ENCODE measurements at regions not wholly inside any gene's neighbourhood (a gene's known extent, or its start where the extent isn't known, plus 50 kb on each side); places are given as distances from the start of the nearest gene placed in this dataset.

DNA sequence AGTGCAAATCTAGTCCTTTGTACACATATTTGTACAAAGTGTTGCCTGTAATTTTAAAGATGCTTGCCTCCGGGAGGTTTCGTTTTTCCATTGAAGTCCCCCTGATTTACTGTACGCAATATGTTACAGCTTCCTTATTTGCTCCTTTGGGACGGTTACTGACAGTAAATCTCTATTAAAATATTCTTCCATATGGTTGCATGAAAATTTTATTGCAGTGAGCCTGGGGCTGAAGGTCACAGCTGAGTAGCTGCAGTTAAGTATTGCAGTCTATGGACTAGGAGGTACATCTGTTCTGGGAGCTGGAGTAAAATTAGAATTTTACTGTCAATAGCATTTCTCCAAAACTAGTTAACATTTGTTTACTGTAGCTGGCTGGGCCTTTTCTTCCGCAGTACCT is 119.2 kb downstream of the ETAA1 start:
- no peak for DNase-seq (ENCODE audit: low read depth, low spot score)
- H3K9me3 Mint-ChIP-seq = peaks cover 8% of the 10 kb centered on the region
- no peaks in the 10 kb centered on the region for H3K27me3 Mint-ChIP-seq (ENCODE audit: low read depth)
- H3K4me3 Mint-ChIP-seq = no peak overlapping the region
- H3K36me3 Mint-ChIP-seq (ENCODE audit: low read depth) = peaks cover 4% of the 10 kb centered on the region
- no peaks in the 10 kb centered on the region for H3K4me1 Mint-ChIP-seq
- TF ChIP-seq CTCF (conservative IDR thresholded peaks at IDR 0.05) = no peak
- no peak overlapping the region for H3K27ac Mint-ChIP-seq (ENCODE audit: unreplicated experiment)

DNA sequence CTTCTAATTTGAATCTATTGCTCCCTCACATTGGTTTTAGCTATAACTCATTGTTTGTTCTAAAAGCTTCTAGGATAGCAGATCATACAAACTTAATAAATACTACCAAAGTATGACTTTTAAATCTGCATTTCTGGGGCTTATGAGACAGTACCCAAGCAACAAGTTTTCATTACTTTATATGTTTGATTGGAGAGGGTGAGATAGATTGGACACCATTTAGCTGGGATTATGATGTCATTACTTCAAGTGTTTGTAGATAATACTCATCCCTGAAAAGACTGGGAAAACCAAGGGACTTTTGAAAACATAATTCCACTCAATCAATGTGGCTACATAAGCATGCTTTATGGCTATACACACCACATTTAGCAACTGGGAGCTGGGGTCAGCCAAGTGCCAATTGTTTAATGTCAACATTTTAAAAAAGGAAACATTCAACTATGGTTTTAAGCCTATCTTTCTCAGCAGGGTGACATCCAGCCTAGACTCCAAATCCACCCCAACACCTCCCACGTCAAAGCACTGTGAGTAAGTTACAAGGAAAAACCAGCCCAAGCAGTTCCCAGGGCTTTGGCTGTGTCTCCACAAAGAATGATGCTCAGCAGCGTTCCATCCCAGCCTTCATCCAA is 119.9 kb downstream of the ETAA1 start:
- DNase-seq (ENCODE audit: low read depth, low spot score) = no peak
- Mint-ChIP-seq H3K4me1 (no peaks in the 10 kb centered on the region), H3K27me3 (ENCODE audit: low read depth) (no peaks in the 10 kb centered on the region), H3K9me3 (peaks cover 8% of the 10 kb centered on the region), H3K27ac (ENCODE audit: unreplicated experiment) (no peak overlapping the region), H3K4me3 (no peak overlapping the region), H3K36me3 (ENCODE audit: low read depth) (peaks cover 4% of the 10 kb centered on the region)
- TF ChIP-seq CTCF (conservative IDR thresholded peaks at IDR 0.05) = no peak

GRCh38 chr2:67522148-67522547 is 125.0 kb downstream of the ETAA1 start:
- no peak for TF ChIP-seq CTCF (conservative IDR thresholded peaks at IDR 0.05)
- Mint-ChIP-seq H3K4me1 (peaks cover 10% of the 10 kb centered on the region), H3K4me3 (no peak overlapping the region), H3K27ac (ENCODE audit: unreplicated experiment) (no peak overlapping the region), H3K36me3 (ENCODE audit: low read depth) (peaks cover 4% of the 10 kb centered on the region), H3K9me3 (peaks cover 14% of the 10 kb centered on the region), H3K27me3 (ENCODE audit: low read depth) (no peaks in the 10 kb centered on the region)
- no peak for DNase-seq (ENCODE audit: low read depth, low spot score)

- Mint-ChIP-seq H3K4me3 (no peak overlapping the region), H3K27ac (ENCODE audit: unreplicated experiment) (no peak overlapping the region), H3K36me3 (ENCODE audit: low read depth) (no peaks in the 10 kb centered on the region), H3K4me1 (peaks cover 10% of the 10 kb centered on the region), H3K27me3 (ENCODE audit: low read depth) (no peaks in the 10 kb centered on the region), H3K9me3 (peaks cover 17% of the 10 kb centered on the region)
- TF ChIP-seq CTCF (conservative IDR thresholded peaks at IDR 0.05) = no peak
- DNase-seq (ENCODE audit: low read depth, low spot score) = no peak
These were observed 127.1 kb downstream of the ETAA1 start for GRCh38 chr2:67524213-67524612.

GRCh38 chr2:67524777-67525176 is 127.6 kb downstream of the ETAA1 start:
- no peaks in the 10 kb centered on the region for H3K27me3 Mint-ChIP-seq (ENCODE audit: low read depth)
- H3K27ac Mint-ChIP-seq (ENCODE audit: unreplicated experiment) = no peak overlapping the region
- H3K4me3 Mint-ChIP-seq = no peak overlapping the region
- H3K4me1 Mint-ChIP-seq = peaks cover 10% of the 10 kb centered on the region
- no peaks in the 10 kb centered on the region for H3K36me3 Mint-ChIP-seq (ENCODE audit: low read depth)
- DNase-seq (ENCODE audit: low read depth, low spot score) = no peak
- H3K9me3 Mint-ChIP-seq = peaks cover 17% of the 10 kb centered on the region
- TF ChIP-seq CTCF (conservative IDR thresholded peaks at IDR 0.05) = no peak
